ENCODE measurements at regions not wholly inside any gene's neighbourhood (a gene's known extent, or its start where the extent isn't known, plus 50 kb on each side); places are given as distances from the start of the nearest gene placed in this dataset.

- no peaks in the 10 kb centered on the region for H3K36me3 ChIP-seq
- no peaks in the 10 kb centered on the region for H3K9me3 ChIP-seq
- H3K27ac ChIP-seq = no peak overlapping the region
- DNase-seq (ENCODE audit: low spot score in 2 of 2) = no peak
- TF ChIP-seq EP300 (IDR thresholded peaks at IDR 0.05) = no peak
- TF ChIP-seq, protein P1, sequence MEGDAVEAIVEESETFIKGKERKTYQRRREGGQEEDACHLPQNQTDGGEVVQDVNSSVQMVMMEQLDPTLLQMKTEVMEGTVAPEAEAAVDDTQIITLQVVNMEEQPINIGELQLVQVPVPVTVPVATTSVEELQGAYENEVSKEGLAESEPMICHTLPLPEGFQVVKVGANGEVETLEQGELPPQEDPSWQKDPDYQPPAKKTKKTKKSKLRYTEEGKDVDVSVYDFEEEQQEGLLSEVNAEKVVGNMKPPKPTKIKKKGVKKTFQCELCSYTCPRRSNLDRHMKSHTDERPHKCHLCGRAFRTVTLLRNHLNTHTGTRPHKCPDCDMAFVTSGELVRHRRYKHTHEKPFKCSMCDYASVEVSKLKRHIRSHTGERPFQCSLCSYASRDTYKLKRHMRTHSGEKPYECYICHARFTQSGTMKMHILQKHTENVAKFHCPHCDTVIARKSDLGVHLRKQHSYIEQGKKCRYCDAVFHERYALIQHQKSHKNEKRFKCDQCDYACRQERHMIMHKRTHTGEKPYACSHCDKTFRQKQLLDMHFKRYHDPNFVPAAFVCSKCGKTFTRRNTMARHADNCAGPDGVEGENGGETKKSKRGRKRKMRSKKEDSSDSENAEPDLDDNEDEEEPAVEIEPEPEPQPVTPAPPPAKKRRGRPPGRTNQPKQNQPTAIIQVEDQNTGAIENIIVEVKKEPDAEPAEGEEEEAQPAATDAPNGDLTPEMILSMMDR (IDR thresholded peaks at IDR 0.05) = no peak
- no peak overlapping the region for H3K4me3 ChIP-seq
- peaks cover 0 to 26% of the 10 kb centered on the region in 2 donors for H3K27me3 ChIP-seq
- H3K4me1 ChIP-seq = no peaks in the 10 kb centered on the region
- WGBS, 2 donors = 64 to 75% methylated on average over 15 of the region's 16 CpGs
These were observed 105.8 kb upstream of the SDK2 start for GRCh38 chr17:73749928-73750605.

DNA sequence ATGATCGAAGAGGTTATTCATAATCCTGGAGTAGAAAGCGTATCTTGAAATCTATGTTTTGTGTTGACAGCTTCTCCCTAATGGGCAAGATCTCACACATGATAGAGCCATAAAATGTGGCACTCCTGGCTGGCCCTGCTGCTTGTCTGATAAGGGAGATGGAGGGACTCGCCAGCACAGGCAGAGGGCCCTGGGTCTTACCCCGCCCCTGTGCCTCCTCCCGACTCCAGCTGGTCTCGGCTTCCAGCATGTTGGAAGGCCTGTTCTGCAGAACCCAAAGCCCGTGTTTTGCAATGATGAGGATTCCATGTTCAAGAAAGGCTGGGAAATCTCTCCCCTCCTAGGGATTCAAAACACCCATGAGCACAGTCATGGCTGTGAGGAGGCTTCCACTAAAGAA, 106.7 kb upstream of the SDK2 start:
- Histone ChIP-seq H3K4me3 (no peak overlapping the region), H3K9me3 (no peaks in the 10 kb centered on the region), H3K4me1 (no peaks in the 10 kb centered on the region), H3K36me3 (no peaks in the 10 kb centered on the region), H3K27me3 (peaks cover 0 to 31% of the 10 kb centered on the region in 2 donors), H3K27ac (no peak overlapping the region)
- no peak for DNase-seq (ENCODE audit: low spot score in 2 of 2)
- 71 to 78% methylated on average over 7 of the region's 7 CpGs for WGBS, 2 donors
- TF ChIP-seq, protein P1 (IDR thresholded peaks at IDR 0.05) = no peak
- TF ChIP-seq POLR2A (IDR thresholded peaks at IDR 0.05) = no peak
- TF ChIP-seq EP300 (IDR thresholded peaks at IDR 0.05) = no peak

DNA sequence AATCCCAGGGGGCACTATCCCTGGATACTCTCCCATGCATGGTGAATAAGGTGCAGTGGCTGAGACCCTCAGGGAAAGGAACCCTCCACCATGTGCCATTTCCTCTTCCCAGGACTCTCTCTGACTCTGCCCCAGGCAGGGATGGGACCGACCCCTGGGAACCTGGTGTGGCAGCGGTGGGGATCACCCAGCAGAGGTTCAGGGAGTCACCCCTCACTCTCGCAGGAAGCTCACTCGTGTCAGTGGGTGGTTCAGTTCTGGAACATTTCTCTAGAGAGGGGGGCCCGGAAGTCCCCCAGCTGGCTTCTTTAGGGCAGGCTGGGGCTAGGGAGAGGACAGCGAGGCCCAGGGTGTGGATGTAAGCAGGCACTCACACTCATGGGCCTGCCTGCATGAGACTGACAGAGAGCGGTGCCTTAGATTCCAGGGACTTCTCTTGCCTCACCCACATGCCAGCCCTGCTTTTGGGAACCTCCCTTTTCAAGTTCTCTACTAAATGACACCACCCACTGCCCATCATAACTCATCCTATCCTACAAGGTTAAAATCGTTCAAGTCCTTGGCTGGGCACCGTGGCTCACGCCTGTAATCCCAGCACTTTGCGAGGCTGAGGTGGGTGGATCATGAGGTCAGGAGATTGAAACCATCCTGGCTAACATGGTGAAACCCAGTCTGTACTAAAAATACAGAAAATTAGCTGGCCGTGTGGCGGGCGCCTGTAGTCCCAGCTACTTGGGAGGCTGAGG, 109.7 kb upstream of the SDK2 start:
- H3K4me1 ChIP-seq = no peaks in the 10 kb centered on the region
- H3K4me3 ChIP-seq = no peak overlapping the region
- TF ChIP-seq, protein P1 (IDR thresholded peaks at IDR 0.05) = no peak
- no peak for TF ChIP-seq POLR2A (IDR thresholded peaks at IDR 0.05)
- no peak for TF ChIP-seq EP300 (IDR thresholded peaks at IDR 0.05)
- H3K27me3 ChIP-seq = peaks cover 0 to 26% of the 10 kb centered on the region in 2 donors
- WGBS, 2 donors = 82 to 90% methylated on average over 12 to 14 of the region's 14 CpGs
- no peak overlapping the region for H3K27ac ChIP-seq
- H3K36me3 ChIP-seq = no peaks in the 10 kb centered on the region
- H3K9me3 ChIP-seq = no peaks in the 10 kb centered on the region
- DNase-seq (ENCODE audit: low spot score in 2 of 2) = no peak

DNA sequence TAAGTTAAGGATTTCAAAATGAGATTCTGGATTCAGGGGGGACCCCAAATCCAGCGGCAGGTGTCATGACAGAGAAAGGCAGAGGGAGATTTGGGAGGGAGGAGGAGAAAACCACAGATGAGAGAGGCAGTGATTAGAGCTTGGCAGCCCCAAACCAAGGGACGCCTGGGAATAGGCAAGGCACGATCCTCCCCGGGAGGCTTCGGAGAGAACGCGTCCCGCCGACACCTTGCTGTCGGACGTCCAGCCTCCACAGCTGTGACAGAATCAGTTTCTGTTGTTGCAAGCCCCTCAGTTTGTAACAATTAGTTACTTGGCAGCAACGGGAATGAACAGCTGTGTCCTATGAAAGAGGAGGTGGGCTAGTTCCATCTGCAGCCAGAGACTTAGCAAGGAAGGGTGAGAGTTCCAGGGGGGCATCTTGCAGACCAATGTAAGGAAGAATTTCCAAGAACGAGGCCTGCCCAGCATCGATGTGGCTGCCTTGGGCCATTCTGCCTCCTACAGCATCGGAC, 110.7 kb upstream of the SDK2 start:
- WGBS, 2 donors = 83 to 85% methylated on average over 15 of the region's 15 CpGs
- Histone ChIP-seq H3K27me3 (peaks cover 0 to 26% of the 10 kb centered on the region in 2 donors), H3K9me3 (no peaks in the 10 kb centered on the region)

More for the DNA sequence above, 110.7 kb upstream of the SDK2 start:
- Histone ChIP-seq H3K4me1 (peaks cover 0 to 6% (median 0%) of the 10 kb centered on the region in 4 donors), H3K4me3 (no peak overlapping the region), H3K27ac (no peak overlapping the region), H3K36me3 (no peaks in the 10 kb centered on the region)
- TF ChIP-seq POLR2A (IDR thresholded peaks at IDR 0.05) (no peak), EP300 (IDR thresholded peaks at IDR 0.05) (no peak)
- TF ChIP-seq, protein P1 (IDR thresholded peaks at IDR 0.05) = no peak
- no peak for DNase-seq (ENCODE audit: low spot score in 2 of 2)

All from tibial nerve (tissue), 4 donors.